OCI-LY3 (cell line): ENCODE measurements at regions not wholly inside any gene's neighbourhood (a gene's known extent, or its start where the extent isn't known, plus 50 kb on each side); places are given as distances from the start of the nearest gene placed in this dataset.

Experiments used
- H2AFZ ChIP-seq: fragments of 200-600, 300-600 bp; shearing (Covaris generic); 2 replicates; pipeline ENCODE4 v1.6.0; 2014; ENCODE audit warnings: antibody characterized with exemption, low read depth, low read length
- H3K27ac ChIP-seq: fragments of 200-600, 300-600 bp; sonication (generic); 2 replicates; pipeline ENCODE4 v1.5.1; 2014; ENCODE audit warnings: mild to moderate bottlenecking, low read length, moderate library complexity, mixed read lengths
- H3K27me3 ChIP-seq: fragments of 200-600, 300-600 bp; sonication (generic); 2 replicates; pipeline ENCODE4 v1.6.1; 2014; ENCODE audit warnings: low read depth, low read length, mixed read lengths
- H3K36me3 ChIP-seq: fragments of 200-600, 300-600 bp; sonication (generic); replicated peaks from 2 replicates; pipeline ENCODE3; 2014; ENCODE audit warnings: low read depth, low read length, mixed read lengths
- H3K4me1 ChIP-seq: fragments of 300-600, 200-600 bp; sonication (generic); 2 replicates; pipeline ENCODE4 v1.6.1; 2014; ENCODE audit warnings: low read length, mixed read lengths
- H3K4me2 ChIP-seq: fragments of 200-600, 300-600 bp; sonication (generic); 2 replicates; pipeline ENCODE4 v1.6.1; 2014; ENCODE audit warnings: low read length, mixed read lengths
- H3K4me3 ChIP-seq: fragments of 300-600, 200-600 bp; sonication (generic); 2 replicates; pipeline ENCODE4 v1.5.1; 2014; ENCODE audit warnings: antibody characterized with exemption, mild to moderate bottlenecking, low read length, moderate library complexity
- H3K79me2 ChIP-seq: fragments of 300-600, 200-600 bp; shearing (Covaris generic); 2 replicates; pipeline ENCODE4 v1.6.1; 2014; ENCODE audit warnings: mild to moderate bottlenecking, low read length, mixed read lengths
- H3K9ac ChIP-seq: fragments of 300-600, 200-600 bp; shearing (Covaris generic); 2 replicates; pipeline ENCODE4 v1.6.0; 2014; ENCODE audit warnings: mild to moderate bottlenecking, low read length, moderate library complexity
- H3K9me3 ChIP-seq: fragments of 200-600, 300-600 bp; shearing (Covaris generic); 2 replicates; pipeline ENCODE4 v1.6.1; 2014; ENCODE audit warnings: low read length, mixed read lengths; ENCODE audit not compliant: insufficient read depth
- H4K20me1 ChIP-seq: fragments of 200-600, 300-600 bp; sonication (generic); 2 replicates; pipeline ENCODE4 v1.6.1; 2016; ENCODE audit warnings: low read length, mixed read lengths; ENCODE audit not compliant: insufficient read depth
- CTCF ChIP-seq: fragments of 200-600, 300-600 bp; sonication (generic); IDR thresholded peaks from 2 replicates; pipeline ENCODE4 v1.5.1; 2014; ENCODE audit warnings: antibody characterized with exemption, low read length, low read depth
- EZH2phosphoT487 ChIP-seq: fragments of 200-600 bp; shearing (Covaris generic); IDR thresholded peaks from 2 replicates; pipeline ENCODE4 v1.6.1; 2018; ENCODE audit warnings: antibody characterized with exemption, mixed run types, low read depth

DNA sequence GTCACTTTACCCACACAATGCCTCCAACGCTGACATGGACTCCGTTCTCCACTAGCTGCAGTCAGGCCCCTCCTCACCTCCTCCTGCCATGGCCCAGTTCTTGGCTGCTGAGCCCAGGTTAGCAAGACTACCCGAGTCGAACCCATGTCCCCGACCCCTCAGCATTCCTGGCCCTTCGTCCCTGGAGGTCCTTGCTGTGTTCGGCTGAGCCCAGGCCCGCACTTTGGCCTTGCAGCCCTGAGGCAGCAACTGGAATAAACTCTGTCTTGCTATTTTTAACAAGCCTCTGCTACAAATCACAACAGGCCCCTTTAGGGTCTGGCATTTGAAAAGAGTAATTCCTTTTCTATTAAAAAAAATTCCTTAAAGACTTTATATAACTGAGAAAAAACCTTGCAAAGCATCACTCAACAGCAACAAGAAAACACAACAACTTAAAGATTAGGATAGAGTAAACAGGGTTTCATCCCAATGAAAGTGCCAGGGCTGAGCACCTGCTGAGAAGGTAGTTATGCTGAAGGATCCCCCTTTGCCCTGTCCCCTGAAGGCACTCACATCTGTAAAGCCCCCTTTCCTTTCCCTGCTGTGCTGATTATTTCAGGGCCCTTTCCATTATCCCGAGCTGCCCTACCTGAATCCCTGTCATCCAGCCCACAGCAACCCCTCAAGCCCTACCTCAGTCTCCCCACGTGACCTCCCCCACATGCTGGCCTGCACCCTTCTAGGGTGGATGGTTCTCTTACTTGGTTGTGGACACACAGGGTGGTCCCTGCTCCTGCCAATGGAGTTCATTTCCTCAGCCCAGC lies 120.0 kb upstream of the SNTG2 start:
- Histone ChIP-seq H3K4me1 (no peaks in the 10 kb centered on the region), H3K9me3 (no peaks in the 10 kb centered on the region), H3K9ac (no peak overlapping the region), H2AFZ (no peak overlapping the region), H3K4me2 (no peak overlapping the region), H3K4me3 (no peak overlapping the region), H3K27me3 (peaks cover 11% of the 10 kb centered on the region; the same call in 1 of the 2 replicates), H3K79me2 (no peaks in the 10 kb centered on the region), H3K27ac (no peak overlapping the region), H4K20me1 (no peaks in the 10 kb centered on the region), H3K36me3 (no peaks in the 10 kb centered on the region)
- TF ChIP-seq EZH2phosphoT487 (no peak), CTCF (no peak)

DNA sequence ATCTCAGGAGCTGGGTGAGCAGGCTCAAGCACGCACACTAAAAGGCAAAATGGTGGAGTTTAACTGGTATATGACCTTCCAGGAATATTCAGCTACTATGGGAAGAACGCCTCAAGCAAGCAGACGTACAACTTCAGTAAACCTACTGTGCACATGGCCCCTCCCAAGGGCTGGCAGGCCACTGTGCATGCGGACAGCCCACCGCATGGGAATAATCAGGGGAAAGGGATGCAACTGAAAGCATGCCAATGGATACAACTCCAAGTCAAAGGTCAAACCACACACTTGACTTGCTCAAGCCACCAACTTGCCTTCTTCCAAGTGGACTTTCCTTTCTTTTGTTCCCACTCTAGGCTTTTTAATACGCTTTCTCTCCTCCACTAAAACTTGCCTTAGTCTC lies 121.6 kb upstream of the SNTG2 start:
- Histone ChIP-seq H3K4me2 (no peak overlapping the region), H3K36me3 (no peaks in the 10 kb centered on the region), H3K4me3 (no peak overlapping the region), H3K9me3 (no peaks in the 10 kb centered on the region), H4K20me1 (no peaks in the 10 kb centered on the region), H3K27ac (no peak overlapping the region), H3K4me1 (no peaks in the 10 kb centered on the region), H3K79me2 (no peaks in the 10 kb centered on the region), H2AFZ (no peak overlapping the region), H3K27me3 (peaks cover 11% of the 10 kb centered on the region; the same call in 1 of the 2 replicates), H3K9ac (no peak overlapping the region)
- TF ChIP-seq CTCF (no peak), EZH2phosphoT487 (no peak)

GRCh38 chr2:824954-825353 lies 125.7 kb upstream of the SNTG2 start:
- Histone ChIP-seq H4K20me1 (no peaks in the 10 kb centered on the region), H3K4me2 (no peak overlapping the region), H3K9me3 (no peaks in the 10 kb centered on the region), H3K4me3 (no peak overlapping the region), H3K27me3 (peaks cover 6% of the 10 kb centered on the region; the same call in 1 of the 2 replicates), H3K36me3 (no peaks in the 10 kb centered on the region), H2AFZ (no peak overlapping the region), H3K9ac (no peak overlapping the region), H3K79me2 (no peaks in the 10 kb centered on the region), H3K27ac (no peak overlapping the region), H3K4me1 (no peaks in the 10 kb centered on the region)
- TF ChIP-seq CTCF: no peak
- no peak for TF ChIP-seq EZH2phosphoT487

GRCh38 chr2:824524-824923 lies 126.1 kb upstream of the SNTG2 start:
- no peak overlapping the region for H2AFZ ChIP-seq

More at GRCh38 chr2:824524-824923, 126.1 kb upstream of the SNTG2 start:
- no peak overlapping the region for H3K4me3 ChIP-seq
- H4K20me1 ChIP-seq: no peaks in the 10 kb centered on the region
- H3K9ac ChIP-seq: no peak overlapping the region
- no peaks in the 10 kb centered on the region for H3K79me2 ChIP-seq
- no peaks in the 10 kb centered on the region for H3K4me1 ChIP-seq
- H3K27me3 ChIP-seq: peaks cover 4% of the 10 kb centered on the region; the same call in 1 of the 2 replicates
- no peaks in the 10 kb centered on the region for H3K36me3 ChIP-seq
- H3K9me3 ChIP-seq: no peaks in the 10 kb centered on the region
- no peak overlapping the region for H3K27ac ChIP-seq
- TF ChIP-seq CTCF (no peak), EZH2phosphoT487 (no peak)
- no peak overlapping the region for H3K4me2 ChIP-seq
